ENCODE measurements at regions not wholly inside any gene's neighbourhood (a gene's known extent, or its start where the extent isn't known, plus 50 kb on each side); places are given as distances from the start of the nearest gene placed in this dataset.

DNA sequence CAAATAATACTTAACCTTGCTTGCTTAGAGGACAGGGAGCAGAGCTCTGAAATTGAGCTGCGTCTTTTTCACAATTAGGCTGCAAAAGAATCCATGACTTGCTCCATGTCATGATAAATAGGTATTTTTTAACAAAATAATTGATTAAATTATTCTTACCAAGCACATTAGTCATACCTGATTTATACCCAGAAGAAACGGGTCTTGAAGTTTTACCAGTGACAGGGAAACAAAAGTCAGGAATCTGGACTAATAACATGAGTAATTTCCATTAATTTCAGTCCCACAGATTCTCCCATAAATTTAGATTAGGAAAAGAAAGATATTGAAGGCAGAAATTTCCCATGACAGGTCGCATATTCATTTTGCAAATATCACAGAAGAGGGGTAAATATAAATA is 85.0 kb upstream of the BMP5 start:
- FAIRE-seq (no peak), DNase-seq (ENCODE audit: insufficient read length, low spot score) (no peak)

DNA sequence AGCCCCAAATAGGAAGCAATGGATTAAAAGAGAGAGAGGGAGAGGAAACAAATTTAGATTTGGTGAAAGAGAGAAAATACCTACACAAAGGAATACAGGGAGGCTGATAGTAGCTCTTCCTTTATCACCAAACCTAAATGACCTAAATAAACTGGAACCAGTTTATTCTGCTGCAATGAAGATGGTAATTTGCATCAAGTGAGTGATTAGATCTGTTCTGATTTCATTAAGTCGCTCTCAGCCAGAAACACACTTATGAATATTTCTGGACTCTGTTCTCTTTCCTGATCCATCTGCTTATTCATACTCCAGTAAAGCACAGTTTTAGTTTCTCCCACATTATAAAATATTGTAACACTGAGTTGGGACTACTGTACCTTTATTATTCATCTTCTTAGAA is 83.4 kb upstream of the BMP5 start:
- DNase-seq (ENCODE audit: insufficient read length, low spot score) (no peak), FAIRE-seq (no peak)
- TF ChIP-seq, protein P1, sequence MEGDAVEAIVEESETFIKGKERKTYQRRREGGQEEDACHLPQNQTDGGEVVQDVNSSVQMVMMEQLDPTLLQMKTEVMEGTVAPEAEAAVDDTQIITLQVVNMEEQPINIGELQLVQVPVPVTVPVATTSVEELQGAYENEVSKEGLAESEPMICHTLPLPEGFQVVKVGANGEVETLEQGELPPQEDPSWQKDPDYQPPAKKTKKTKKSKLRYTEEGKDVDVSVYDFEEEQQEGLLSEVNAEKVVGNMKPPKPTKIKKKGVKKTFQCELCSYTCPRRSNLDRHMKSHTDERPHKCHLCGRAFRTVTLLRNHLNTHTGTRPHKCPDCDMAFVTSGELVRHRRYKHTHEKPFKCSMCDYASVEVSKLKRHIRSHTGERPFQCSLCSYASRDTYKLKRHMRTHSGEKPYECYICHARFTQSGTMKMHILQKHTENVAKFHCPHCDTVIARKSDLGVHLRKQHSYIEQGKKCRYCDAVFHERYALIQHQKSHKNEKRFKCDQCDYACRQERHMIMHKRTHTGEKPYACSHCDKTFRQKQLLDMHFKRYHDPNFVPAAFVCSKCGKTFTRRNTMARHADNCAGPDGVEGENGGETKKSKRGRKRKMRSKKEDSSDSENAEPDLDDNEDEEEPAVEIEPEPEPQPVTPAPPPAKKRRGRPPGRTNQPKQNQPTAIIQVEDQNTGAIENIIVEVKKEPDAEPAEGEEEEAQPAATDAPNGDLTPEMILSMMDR (IDR thresholded peaks at IDR 0.05; ENCODE audit: insufficient read depth, missing control alignments), result no peak

More for the DNA sequence above, 85.0 kb upstream of the BMP5 start:
- TF ChIP-seq, protein P1 (IDR thresholded peaks at IDR 0.05; ENCODE audit: insufficient read depth, missing control alignments), result no peak

DNA sequence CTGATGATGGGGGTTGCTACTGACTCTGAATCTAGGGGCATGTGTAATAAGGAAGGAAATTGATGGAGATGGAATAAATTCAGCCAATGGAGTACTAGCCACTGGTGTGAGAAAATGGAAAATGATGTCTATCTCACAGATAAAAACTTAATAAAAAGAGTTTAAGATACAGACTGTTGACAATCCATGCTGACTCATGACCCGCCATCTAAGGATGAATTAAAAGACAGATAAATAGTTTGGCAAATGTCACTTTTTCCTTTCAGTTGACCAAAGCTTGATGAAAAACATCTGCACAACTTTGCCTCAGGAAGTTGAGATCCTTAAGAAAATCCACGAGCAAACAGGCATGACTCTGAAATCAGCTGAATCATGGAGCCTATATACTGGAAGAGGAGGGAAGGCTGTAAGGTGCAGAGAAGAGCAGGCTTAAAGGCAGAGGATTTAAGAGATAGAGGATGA is 82.6 kb upstream of the BMP5 start:
- FAIRE-seq (no peak), DNase-seq (ENCODE audit: insufficient read length, low spot score) (no peak)
- TF ChIP-seq, protein P1 (IDR thresholded peaks at IDR 0.05; ENCODE audit: insufficient read depth, missing control alignments), result no peak

DNA sequence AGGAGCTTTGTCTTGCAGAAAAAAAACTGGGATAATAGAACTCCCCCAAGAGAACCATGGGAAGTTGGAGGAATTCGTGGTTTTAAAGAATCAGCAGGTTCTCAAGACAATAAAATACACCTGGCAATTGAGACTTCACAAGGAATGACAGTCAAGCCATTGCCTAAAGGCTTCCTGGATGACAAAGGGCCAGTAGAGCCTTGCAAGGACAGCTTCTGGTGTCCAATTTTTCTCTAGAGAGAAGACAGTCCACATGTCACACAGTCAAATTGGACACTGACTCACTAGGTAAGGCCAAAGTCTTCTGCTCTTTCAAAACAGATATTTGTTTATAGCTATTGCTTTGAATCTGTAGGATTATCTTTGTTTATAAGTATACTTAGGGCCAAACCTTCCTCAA is 80.3 kb upstream of the BMP5 start:
- DNase-seq (ENCODE audit: insufficient read length, low spot score) (no peak), FAIRE-seq (no peak)
- TF ChIP-seq, protein P1 (IDR thresholded peaks at IDR 0.05; ENCODE audit: insufficient read depth, missing control alignments), result no peak

DNA sequence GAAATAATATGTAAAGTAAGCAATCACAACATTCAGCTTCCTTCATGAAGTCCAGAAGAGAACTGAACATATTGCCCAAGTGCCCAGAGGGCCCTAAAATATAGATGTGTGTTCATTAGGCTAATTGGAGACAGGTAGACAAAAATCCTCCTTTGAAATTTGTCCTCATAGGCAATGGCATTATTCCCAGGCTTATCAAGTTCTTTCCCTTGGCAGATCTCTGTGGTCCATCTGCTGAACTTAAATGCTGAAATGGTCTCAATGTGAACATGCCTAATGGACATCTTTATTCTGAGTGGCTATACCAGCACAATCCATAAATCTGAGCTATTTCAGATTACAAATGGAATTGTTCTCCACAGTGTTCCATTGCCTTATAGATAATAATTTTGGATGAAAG is 79.0 kb upstream of the BMP5 start:
- FAIRE-seq (no peak), DNase-seq (ENCODE audit: insufficient read length, low spot score) (no peak)
- TF ChIP-seq, protein P1 (IDR thresholded peaks at IDR 0.05; ENCODE audit: insufficient read depth, missing control alignments), result no peak

DNA sequence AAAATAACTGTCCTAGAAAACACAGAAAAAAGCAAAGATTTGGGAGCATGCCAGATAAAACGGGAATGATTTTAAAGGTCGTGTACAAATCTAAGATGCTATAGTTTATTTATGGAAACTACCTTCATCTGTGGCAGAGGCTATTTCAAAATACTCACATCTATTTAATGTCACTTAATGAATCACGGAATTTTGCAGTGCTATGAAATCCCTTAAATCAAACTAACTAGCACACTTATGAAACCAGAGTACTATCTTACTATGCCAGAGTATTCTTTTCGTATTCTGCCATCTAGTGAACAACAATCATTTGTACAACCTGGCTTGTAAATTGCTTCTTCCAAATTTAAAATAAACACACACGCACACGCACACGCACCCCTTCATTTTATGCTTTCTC is 77.9 kb upstream of the BMP5 start:
- FAIRE-seq, result peak; percentile 11
- no peak for DNase-seq (ENCODE audit: insufficient read length, low spot score)
- TF ChIP-seq, protein P1 (IDR thresholded peaks at IDR 0.05; ENCODE audit: insufficient read depth, missing control alignments), result peak; percentile 33

DNA sequence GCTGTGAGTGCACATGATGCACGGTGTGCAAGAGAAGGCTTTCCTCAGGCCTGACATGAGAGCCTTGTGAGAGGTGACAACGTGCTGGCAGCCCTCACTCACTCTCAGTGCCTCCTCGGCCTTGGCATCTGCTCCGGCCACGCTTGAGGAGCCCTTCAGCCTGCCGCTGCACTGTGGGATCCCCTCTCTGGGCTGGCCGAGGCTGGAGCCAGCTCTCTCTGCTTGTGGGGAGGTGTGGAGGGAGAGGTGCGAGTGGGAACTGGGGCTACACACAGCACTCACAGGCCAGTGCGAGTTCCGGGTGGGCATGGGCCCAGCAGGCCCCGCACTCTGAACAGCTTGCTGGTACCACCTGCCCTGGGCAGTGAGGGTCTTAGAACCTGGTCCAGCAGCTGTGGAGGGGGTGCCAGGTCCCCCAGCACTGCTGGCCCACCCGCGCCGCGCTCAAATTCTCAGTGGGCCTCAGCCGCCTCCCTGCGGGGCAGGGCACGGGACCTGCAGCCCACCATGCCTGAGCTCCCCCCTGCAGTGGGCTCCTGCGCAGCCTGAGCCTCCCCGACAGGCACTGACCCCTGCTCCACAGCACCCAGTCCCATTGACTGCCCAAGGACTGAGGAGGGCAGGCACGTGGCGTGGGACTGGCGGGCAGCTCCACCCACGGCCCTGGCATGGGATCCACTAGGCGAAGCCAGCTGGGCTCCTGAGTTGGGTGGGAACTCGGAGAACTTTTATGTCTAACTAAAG is 74.9 kb upstream of the BMP5 start:
- TF ChIP-seq, protein P1 (IDR thresholded peaks at IDR 0.05; ENCODE audit: insufficient read depth, missing control alignments), result no peak
- FAIRE-seq (no peak), DNase-seq (ENCODE audit: insufficient read length, low spot score) (no peak)
